Fibroblast of skin of abdomen (primary cell): ENCODE measurements at regions not wholly inside any gene's neighbourhood (a gene's known extent, or its start where the extent isn't known, plus 50 kb on each side); places are given as distances from the start of the nearest gene placed in this dataset.

ENCODE experiments used
- DNase-seq: peaks from one replicate; pipeline ENCODE4 v3.0.0-alpha.2; 2013

DNA sequence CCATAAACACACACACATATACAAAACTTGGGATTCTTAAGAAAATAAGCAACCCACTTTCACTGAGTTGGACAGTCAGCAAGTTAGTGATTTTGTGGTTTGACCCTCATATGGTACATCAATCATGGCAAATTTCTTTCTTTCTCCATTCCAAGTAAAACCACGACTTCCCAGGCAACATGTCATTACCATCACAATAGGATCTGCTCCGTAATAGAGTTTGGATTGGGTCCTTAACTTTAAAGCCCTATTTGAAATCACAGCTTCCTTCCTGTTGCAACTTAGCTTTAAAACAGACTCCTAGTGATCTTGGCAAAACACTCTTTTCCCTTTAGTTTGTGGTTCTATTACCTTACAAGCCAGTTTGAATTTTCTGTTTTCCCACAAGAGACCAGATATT lies 483.6 kb downstream of the INHBA start:
- DNase-seq: peak; percentile 61

DNA sequence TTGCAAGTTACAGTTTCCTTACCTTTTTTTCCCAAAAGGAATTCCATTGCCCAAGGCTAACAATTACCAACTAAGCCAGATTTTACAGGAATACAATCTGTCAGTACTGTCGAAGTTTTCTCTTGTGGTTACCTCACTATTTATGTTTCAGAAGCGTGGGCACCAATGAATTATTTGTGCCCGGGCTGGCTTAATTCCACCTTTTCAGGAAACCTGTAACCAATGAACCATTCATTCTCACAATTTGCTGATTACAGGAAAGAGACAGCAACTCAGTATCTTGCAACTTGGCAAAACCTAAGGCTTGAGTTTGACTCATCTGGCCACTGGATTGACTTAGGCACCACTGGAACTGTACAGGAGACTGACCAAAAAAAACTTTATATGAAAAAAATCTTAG lies 485.6 kb downstream of the INHBA start:
- no peak for DNase-seq

DNA sequence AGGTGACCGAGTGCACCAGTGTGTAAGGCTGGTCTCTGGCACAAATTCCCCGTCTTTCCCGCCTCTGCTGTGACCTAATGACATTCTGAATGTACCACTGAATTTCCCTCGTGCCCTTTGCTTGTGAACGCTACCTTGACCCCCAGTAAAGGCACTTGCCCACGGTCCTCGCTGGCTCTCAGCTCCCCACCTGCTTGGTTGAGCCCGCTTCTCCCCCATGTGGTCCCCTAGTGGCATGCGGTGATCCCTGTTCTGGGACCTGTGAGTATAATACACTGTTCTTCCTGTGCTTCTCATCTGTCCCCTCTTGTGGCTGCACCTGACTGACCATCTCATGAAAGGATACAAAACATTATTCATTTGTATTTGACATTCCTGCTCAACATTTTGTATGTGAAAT lies 495.7 kb downstream of the INHBA start:
- DNase-seq: no peak

DNA sequence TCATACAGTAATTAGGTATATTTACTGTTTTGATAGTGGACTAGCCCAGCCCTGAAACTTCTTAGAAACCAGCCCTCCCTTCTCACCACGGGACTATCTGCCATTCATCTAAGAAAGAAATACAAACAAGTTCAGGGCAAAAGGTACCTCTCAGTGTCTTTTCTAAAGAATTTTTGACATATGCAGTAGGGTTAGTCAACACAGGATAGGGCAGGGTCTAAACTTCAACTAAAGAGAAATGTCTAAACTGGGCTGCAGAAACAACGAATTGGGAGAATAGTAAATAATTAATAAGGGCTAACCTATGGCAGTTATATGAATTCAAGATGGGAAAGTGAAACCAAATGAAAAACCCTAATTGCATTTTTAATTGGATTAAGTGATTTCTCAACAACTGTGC lies 496.6 kb downstream of the INHBA start:
- DNase-seq: no peak

DNA sequence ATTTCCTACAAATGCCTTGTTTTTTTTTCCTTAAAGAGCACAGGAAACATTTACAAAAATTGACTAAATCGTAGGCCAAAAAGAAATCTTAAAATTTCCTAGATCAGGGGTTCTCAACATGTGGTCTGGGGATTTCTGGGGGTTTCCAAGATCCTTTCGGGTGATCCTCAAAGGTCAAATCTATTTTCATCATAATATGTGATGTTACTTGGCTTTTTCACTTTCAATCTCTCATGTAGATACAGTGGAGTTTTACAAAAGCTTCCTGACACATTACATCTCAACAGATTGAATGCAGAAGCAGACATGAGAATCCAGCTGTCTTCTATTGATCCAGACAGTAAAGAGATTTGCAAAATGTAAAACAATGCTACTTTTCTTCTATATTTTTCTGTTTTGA lies 497.3 kb downstream of the INHBA start:
- no peak for DNase-seq

DNA sequence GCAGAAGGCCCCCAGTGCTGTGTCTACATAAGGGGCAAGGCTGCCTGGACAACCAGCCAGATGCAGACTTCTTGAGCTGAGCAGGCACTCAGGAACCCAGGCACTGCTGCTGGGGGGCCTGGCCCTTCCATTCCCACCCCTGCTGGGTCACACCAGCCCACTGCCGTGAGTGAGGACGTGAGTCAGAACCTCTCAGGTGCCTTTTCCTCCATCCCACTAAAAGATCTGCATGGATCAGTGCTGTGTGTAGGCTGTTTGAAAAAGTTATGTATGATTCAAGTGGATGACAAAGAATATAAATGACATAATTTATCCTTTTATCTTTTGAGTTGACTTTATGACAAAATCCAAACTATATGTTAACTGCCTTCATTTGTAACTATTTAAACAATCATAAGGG lies 499.3 kb downstream of the INHBA start:
- no peak for DNase-seq

DNA sequence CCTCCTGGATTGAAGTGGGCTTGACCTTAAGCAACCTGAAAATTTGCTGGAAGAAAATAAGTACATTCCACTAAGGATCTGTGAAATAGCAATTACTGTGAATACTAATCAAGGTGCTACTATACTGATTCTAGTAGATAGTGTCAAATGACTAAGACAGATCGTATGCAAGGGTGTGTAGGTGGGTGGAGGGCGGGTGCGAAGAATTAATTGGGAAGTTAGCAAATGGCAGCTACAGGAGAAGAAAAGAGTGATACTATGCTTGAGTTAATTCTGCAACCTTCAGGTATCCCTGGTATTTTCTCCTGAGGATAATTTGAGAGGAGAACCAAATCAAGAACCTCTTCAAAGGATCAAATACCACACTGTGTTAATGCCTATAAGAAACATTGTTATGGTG lies 501.9 kb downstream of the INHBA start:
- DNase-seq: no peak

DNA sequence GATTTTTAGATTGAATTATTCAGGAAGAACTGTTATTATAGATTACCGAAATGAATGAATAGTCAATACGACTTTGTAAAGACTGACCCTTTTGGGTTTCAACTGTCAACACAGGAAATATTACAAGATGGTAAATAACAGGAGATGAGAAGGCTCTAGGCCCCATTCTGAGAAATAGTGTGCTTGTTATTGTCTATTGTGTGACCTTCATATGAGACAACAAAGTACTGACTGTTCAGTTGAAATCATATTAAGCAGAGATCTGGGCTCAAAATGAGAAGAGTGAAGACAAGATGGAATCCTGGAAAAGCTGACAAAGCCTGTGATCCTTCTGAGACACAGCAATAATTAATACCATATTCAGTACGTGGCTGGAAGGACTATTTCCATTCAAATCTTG lies 503.8 kb downstream of the INHBA start:
- DNase-seq: no peak

DNA sequence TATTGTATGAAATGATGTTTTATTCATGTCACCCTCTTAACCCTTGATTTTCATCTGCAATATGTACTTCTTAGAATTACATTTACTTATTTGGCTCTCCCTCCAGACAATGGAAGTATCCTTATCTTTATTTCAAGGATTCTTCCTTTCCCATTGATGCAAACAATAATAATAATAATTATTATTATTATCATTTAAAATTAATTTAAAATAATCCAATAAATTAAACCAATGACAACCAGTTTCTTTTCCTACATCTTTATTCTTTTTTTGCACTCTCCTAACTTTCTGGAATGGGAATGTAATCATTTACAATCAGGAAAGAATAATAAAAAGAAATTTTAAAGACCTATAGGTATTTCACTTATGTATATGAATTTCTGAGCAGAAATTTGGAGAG lies 504.4 kb downstream of the INHBA start:
- DNase-seq: no peak

DNA sequence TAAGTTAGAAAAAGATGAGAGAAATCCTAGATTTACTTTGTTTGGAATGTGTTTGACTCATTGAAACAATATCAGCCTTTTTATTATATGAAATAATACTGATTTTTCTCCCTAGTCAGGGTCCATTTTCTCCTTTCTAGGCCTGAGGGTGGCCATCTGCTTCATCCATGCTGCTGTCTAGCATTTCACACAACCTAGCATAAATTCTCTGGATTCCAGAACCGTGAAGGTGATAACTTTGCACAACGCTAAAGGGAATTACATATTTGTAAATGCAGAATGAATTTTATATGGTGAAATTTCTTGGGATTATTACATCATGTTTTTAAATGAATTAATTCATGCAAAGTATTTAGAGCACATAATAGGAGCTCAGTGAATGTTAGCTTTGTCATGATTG lies 505.1 kb downstream of the INHBA start:
- no peak for DNase-seq

DNA sequence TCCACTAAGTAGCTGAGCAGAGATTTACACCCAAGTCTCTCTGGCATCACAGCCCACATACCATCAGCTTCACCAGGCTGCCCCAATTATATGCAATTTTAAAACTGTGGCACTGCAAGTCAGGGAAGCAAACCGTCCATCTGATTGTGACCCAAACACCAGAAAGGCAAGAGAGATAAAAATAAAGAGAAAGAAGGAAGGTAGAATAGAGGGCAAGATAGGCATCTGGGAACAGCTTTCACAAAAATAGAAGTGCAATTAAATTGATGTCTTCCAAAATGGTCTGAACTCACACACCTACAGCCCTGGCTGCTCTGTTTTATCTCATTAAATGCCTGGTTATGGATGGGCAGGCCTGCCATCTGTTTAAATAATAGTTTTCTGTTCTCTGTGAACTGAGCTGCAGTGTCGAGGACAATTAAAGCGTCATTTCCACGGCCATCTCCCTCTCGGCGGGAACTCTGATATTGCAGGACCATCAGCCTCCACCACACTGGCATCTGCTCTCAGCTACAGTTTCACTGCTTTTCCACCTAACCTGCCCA lies 509.1 kb downstream of the INHBA start:
- DNase-seq: no peak

DNA sequence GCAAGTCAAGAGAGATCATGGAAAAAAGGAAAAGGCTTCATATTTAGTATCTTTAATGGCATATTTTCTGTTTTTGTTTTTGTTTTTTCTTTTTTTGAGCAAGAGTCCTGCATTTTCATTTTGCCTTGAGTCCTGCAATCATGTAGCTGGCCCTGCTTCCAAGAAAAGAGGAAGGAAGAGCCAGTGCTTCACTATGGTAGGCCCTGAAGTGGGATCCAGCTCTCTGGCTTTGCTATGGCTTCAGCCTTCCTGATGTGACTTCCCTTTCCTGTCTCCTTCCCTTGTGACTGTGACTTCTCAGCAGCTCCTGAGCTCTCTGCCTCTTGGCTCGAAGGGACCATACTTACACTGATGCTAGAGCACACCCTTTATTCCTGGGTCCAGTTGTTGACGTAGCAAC lies 512.3 kb downstream of the INHBA start:
- no peak for DNase-seq

DNA sequence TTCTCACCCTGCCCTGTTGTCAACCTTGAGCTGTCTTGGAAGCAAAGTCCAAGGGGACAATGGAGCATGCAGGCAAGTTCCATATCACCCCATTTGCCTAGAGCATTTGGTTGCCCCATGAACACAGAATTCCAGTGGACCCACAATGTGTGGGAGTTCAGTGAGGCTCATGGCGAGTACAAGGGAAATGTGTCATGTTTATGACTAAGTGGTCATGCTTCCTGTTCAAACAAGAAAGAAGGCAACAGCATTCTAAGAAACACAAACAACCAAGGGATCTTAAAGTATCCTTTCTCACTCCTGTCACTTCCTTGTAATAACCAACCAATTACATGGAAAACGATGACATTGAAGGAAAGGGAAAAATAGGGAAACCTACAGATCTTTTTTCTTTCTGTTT lies 513.0 kb downstream of the INHBA start:
- peak; percentile 79 for DNase-seq

DNA sequence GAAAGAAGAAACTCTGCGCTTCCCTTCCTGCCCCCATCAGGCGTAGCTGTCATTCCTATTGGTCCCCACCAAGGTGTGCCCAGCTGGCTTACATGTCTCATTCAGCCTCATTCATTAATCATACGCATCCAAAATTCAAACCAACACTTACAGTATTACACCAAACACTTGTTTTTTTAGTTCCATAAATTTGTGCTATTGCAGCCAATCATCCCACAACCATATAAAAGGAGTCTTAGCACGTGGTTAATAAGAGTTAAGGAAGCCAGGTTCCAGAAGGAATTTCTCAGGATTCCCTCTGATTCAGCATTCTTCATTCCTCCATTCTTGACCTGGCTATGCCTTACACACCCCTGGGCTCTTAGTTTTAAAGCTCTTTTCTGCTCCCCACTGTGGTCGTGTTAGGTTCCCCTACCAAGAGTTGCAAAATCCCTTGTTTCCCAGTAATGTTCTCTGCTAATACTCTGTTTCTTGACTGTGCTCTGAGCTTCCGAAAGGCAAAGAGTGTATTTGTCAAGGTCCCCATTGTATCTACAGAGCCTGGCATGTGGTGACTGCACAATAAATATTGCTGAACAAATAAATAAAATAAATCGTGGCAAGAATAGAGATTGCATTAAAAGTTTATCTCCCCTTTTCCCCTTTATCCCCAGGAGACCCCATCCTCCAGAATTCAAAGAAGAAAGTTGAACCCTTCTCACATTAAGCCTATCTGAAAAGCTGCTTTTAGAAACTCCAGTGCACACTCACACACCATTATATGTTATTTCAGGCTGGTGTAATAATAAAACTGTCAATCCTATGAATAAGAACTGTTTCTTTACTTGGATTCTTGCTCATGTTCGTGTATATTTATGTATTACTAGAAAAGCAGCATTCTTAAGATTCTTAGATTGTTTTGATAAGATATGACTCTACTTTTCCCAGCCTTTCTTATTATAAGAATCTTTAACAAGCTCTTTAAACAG lies 514.4 kb downstream of the INHBA start:
- DNase-seq: peak; percentile 80

DNA sequence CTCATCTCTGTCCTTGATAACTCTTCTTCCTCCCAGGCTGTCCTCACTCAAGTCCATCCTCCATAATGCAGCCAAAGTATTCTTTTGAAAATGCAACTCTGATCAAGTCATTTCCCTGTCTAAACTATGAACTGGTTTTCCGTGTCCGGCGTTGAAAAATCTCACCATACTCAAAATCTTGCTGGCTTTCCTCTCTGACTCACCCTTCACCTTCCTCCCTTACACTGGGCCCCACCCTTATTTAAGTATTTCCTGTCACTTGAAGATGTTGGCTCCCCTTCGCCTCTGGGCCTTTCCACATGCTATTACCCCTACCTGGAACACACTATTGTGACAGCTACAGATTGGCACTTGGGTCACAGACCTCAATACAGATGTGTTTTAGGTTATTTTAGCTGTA lies 515.6 kb downstream of the INHBA start:
- no peak for DNase-seq

DNA sequence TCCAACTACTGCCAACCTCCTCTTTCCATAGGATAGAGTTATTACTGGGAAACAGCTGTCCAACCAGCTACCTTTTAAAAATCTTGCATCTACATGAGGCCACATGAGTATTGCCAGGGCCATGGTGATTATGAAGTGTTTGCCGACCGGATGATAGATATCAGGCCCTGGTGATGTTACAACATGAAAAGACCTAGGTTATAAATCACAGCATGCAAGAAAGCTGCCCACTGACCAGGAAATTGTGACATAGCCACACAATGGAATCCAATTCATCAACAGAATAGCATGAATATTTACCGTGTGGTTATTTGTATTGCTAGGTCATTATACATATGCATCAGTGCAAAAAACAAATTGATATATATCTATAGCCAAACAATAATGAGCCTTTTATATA lies 517.0 kb downstream of the INHBA start:
- DNase-seq: no peak

DNA sequence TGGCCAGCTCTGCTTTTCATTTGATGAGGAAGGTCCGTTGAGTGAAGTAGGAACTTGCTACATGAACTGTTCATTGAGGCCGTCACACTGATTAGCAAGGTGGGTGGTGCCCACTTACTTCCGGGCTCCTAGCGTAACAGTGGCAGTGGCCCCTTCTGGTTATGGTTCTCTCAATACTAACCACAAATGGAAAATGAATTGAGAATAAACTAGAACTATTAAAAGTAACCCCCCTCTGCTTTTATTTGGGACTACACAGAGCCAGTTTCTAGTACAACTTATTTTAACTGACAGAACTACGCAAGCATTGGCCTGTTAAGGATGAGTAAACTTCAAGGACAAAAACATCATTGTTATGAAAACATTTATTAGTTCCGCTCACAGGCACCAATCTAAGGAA lies 519.1 kb downstream of the INHBA start:
- no peak for DNase-seq

DNA sequence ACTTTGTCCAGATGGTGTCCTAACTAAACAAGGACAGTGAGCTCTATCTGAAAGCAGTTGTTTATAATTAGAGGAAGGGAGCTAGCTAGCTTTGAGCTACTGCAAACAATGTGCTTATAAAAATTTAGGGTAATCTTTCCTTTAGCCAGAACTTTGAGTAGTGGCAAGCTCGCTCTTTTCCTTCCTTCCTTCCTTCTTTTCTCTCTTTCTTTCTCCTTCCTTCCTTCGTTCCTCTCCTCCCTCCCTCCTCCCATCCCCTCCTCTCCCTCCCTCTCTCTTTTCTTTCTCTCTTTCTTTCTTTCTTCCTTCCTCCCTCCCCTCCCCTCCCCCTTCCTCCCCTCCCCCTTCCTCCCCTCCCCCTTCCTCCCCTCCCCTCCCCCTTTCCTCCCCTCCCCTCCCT lies 520.1 kb downstream of the INHBA start:
- no peak for DNase-seq

DNA sequence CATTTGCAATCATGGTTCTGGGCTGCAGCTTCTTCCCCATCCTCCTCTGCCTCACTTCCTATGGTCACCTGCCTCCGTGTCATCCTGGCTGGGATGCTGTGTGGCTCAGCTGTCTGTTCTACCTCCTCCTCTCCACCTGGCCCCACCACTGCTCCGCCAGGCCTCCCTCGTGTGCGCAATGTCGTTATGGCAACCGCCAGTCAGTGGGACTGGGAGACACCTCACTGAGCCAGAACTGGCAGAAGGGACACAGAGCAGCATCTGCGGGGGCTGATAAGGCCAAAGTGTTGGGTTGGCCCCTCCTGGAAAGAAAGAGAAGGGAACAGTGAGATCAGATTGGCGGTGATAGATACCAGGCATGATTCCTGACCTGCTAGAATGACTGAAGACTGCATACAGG lies 527.5 kb downstream of the INHBA start:
- no peak for DNase-seq

DNA sequence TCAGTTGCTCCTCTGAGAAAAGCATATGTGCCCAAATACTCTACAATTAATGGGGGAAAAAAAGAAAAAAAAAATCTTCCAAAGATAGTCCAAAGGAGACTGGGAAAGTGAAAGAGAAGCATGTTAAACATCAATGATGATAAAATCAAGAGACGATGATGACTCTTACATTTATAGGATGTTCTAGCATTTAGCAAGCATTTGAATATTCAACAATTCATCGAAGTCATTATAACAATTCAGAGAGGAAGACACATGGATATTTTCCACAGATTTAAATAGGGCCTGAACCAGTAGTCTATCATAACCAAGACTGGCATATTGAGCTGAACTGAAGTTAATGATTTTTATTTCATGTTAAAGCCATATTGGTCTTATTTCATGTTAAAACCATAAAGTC lies 528.4 kb downstream of the INHBA start:
- DNase-seq: no peak

DNA sequence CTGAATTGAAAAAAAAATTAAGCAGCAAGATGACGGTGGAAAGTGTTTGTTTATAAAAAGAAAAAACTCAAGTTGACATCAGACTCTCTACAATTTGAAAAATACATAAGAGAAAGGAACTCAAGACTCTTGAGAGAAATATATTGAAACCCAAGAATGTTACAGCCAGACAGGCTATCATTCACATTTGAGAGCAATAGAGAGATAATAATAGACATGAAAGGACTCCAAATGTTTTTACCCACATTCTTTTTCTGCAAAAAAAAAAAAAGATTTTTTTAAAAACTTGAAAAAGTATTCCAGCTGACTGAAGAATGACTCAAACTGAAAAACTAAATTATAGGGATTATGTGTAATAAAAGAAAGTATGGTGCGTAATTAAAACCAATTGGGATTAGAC lies 532.4 kb downstream of the INHBA start:
- peak; percentile 43 for DNase-seq

DNA sequence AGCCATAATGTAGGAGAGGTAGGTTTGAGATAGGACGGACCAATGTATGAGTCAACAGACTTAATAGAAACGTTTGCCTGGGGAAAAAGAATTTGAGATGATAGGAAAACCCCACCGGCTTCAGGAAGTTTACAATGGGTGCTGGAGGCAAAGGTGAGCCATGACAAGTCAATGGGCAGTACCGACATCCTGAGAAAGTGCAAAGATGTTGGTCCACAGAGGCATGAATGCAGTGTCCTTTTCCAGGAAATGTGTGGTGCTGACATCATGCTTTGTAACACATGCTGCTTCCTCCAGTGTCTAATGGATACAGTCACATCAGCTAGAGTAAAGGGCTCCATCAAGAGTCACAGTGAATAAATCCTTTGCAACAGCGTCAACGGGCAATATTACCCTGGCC lies 533.6 kb downstream of the INHBA start:
- no peak for DNase-seq

DNA sequence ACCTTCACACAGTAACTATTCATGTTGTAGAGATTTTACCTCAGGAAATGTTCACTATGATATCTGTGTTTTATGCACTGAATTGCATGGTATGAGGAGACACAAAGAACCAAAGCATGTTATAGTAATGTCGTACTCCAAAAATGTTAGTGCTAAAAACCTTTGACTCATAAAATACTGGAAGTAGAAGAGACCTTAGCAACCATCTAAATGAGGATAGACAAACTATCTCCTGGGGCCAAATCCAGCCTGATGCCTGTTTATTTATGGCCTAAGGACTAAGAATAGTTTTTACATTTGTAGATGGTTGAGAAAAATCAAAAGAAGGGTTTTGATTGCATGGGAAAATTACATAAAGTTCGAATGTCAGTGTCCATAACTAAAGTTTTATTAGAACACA lies 535.1 kb downstream of the INHBA start:
- no peak for DNase-seq

DNA sequence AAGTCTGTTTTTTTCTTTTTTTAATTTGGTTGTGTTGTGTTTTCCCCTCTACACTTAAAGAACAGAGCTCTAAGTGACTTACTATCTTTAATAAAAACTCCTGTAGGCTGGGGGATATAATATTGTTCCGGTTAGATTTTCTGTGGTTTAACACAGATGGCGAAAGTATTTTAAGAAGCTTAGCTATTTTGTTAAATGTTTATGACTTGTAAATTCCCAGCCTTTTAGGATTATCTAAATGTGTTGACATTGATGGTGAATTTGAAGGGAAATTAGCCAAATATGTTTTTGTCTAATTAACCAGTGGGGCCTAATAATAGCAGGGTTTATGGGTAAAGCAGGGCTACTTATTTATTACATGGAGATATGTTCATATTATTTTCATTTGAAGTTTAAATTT lies 538.5 kb downstream of the INHBA start:
- peak; percentile 71 for DNase-seq

DNA sequence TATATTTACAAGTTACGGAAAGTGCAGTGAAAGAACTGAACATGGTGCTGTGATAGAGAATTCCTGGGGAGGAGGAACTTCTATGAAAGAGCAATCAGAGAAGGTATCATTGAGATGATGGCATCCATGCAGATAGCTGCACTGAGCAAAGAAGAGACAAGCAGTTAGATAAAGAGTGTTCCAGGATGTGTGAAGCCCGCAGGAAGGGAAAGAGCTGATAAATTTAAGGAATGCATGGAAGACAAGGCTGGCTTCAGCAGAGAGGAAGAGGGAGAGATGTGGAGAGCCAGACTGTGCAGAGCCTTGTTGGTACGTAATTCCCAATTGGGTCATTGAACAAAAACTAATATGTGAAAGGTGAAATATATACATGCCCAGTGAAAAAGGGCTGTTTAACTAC lies 538.9 kb downstream of the INHBA start:
- no peak for DNase-seq
